NCI-H2081 treated with DMSO at 0.1 percent for 48 hours (cell line): ENCODE measurements at regions not wholly inside any gene's neighbourhood (a gene's known extent, or its start where the extent isn't known, plus 50 kb on each side); places are given as distances from the start of the nearest gene placed in this dataset.

Experiments used
- DNase-seq: peaks from one replicate; lab custom pipeline; 2025; lab: John Stamatoyannopoulos, UW

DNA sequence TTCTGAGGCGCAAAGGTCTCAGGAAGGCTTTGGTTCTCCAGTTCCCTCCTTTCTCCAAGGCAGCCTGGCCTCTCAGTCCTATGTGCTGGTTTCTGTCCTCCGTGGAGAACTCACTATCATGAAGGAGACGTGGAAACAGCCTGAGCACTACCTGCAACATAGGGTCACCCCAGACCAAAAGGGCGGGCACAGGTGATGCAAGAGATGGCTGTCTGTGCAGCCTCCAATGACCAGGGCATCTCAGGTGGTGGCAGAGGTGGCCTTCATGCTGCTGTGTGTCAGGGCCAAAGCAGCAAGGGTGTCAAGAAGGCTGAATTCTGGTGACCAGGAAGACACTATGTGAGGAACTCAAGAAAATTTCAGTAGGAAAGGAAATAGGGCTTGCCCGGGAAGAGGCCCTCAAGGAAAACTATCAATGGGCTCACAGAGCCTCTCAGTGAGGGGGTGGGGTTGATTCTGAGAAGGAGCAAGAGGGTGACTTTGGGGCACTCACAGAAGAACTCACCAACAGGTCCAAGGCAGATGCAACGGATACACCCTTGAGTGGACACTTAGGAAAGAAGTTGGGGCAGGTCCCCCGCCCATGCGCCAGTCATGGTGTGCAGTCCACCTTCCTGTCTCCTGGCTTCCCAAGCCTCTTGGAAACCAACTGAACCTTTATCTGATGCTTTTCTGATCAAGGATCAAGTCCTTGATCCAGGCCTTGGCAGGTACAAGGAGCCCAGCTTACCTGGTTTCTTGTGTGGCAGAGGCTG, 212.3 kb upstream of the B3GAT1 start:
- DNase-seq, result no peak

GRCh38 chr11:134623711-134624110, 211.7 kb upstream of the B3GAT1 start:
- DNase-seq, result no peak

DNA sequence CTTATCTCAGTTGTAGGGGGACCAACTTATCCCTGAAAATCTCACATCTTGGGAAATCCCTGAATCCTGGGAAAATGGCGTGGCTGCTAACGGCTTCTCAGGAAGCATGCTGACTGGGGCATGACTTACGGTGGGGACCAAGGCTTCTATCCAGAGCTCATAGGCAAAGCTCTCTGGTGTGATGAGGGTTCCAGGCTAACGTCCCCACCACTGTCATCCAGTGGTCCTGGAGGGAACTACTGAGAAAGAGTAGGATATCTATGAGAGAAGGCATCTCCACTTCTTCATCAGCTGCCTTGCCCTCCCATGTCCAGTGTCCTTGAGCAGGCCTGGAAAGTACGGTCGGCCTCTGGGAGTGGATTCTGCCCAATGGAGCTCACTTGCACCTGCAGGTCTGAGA, 210.4 kb upstream of the B3GAT1 start:
- no peak for DNase-seq

DNA sequence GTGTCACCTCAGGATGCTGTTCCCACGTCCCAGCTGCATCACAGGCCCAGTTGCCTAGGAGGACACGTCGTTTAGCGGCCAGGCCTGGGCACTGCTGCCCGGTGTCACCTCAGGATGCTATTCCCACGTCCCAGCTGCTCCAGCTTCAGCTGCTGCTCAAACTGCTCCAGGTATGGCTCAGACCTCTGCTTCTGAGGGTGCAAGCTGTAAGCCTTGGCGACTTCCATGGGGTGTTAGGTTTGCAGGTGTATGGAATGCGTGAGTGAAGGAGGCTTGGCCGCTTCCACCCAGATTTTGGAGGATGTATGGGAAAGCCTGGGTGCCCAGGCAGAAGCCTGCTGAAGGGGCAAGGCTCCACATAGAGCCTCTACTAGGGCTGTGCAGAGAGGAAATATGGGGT, 205.3 kb upstream of the B3GAT1 start:
- DNase-seq, result no peak

DNA sequence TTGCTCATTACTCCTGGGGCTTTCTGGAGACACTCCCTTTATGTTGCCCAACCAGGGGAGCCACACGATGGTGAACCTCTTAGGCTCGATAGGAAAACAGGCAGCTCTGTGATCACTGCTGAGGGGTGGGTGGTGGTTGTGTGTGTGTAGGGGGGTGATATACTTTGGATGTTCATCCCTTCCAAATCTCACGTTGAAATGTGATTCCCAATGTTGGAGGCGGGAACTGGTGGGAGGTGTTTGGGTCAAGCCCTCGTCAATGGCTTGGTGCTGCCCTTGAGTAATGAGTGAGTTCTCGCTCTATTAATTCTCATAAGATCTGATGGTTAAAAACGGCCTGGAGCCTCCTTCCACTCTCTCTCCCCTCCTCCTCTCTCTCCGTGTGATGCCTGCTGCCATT, 204.0 kb upstream of the B3GAT1 start:
- DNase-seq, result no peak

DNA sequence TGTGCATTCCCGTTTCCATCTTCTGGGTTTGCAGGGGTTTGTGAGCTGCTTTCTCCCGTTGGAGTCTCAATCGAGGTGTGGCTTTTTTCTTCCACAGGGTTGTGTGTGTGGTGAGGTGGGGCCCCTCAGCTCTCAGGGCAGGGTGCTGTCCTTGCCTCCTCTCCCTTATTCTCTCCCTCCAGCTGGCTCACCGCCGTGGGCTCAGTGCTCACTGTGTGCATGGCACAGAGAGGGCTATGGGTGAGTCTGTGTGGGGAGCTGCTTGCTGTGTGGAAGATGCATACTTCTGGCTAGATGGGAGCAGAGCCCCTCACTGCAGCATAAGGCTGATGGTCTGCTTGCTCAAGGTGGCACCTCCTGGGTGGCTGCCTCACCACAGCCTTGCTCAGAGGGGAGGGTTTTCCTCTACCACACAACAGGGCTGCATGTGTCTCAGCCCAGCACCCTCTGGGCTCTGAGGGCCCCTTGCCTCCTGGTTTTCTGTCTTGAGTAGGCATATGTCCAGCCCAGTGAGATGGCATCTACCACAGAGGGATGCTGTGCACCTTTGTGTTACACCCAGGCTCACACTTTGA, 203.1 kb upstream of the B3GAT1 start:
- DNase-seq, result no peak

GRCh38 chr11:134614141-134614540, 202.1 kb upstream of the B3GAT1 start:
- no peak for DNase-seq

- no peak for DNase-seq
These were observed 201.6 kb upstream of the B3GAT1 start for GRCh38 chr11:134613646-134614045.

DNA sequence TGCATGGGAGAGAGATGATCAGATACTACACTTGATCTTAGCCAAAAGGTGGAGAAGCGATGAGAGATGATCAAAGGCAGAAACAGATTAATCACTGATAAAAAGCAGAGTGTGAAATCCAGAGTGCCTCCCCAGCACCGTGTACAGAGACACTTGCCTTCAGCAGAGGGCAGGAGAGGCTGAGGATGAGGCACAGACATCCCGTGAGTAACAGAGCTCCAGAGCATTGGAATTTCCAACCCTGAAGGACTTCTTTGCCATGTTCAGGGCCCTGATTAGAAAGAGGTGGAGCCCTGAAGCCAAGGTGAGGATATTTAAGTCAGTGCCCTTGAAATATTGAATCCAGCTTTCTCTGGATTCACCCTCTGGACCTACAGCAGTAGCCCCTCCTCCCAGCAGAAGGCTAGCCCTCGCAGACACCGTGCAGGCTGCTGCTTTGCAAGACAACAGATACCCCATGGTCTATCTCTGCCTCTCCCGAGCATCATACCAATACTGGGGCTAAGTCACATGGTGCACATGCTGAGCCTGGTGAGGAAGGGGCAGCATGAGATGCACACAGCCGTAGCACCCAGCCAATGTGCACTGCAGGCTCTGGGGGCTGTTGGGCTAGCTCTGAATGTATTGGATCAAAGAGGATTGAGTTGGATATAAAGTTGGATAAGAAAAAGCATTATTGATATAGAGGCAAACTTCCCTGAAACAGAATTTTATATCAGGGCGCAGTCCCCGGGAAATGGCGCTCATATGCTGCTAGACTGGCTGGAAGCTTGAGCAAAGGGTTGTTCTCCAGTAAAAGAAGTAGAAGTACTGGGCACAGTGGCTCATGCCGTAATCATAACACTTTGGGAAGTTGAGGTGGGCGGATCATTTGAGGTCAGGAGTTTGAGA, 200.3 kb upstream of the B3GAT1 start:
- DNase-seq, result no peak

GRCh38 chr11:134611537-134611936, 199.5 kb upstream of the B3GAT1 start:
- DNase-seq, result no peak

DNA sequence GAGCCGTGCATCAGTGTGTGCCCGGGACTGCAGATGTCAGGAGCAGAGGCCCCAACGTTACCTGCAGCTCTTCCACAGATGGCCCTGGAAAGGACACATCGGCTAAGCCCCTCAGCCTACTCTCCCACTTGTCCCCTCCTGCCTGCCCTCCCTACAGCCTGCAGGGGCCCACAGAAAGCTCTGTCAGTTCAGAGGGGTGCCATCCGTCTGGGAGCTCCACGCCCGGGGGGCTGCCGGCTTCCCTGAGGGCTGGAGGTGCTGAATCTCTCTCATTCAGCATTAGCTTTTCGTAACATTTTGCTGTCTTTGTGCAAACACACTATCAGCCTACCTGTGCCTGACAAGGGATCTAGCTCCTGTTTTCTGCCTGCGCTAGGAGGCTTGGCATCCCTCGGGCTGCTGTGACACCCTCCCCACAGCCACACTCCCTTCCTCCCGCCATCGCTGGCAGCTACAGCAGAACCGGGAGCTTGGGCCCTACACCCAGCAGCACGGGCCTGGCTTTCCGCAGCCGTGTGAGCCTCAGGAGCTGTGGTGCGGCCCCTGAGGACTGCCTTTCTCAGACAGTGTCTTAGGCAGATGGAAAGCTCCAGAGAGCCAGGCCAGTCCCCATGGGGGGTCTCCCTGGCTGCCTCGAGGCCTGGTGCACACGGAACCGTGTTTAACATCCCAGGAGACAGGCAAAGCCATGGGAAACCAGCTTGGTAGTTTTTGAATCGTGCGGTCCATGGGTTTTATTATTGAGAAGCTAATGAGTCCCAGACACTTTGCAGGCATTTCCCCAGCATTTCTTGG, 198.3 kb upstream of the B3GAT1 start:
- DNase-seq, result no peak

DNA sequence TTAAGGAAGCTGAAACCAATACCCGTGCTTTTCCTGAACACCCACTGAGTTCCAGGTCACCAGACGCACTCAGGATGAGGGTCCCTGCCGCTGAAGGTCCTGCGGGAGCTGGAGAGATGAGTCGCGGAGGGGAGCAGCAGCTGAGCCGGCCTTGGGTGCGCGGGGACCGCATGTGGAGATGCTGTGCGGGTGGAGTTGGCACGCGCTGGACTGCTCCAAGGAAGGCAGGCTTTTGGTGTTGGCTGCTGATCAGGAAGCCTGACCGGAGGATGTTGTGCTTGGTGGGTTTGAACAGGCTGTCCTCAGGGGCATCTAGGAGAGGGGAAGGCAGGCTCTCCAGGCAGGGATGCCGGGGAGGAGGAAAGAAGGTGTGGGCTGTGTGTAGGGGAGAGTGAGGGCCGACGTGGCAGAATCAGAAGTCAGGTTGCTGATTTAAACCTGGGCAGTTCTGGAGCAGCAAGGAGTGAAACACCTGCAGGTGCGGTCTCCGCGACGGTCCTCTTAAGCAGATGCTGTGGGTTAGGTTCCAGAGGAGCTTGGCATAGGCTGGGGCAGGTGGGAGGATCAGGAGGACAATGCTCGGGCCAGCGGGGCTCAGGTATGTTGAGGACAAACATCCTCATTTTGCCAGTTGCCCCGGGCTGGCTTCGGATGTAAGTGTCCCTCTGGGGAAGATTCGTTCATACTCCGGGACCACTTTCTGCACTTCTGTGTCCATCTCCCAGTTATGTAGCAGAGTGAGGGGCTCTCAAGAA, 197.5 kb upstream of the B3GAT1 start:
- no peak for DNase-seq

DNA sequence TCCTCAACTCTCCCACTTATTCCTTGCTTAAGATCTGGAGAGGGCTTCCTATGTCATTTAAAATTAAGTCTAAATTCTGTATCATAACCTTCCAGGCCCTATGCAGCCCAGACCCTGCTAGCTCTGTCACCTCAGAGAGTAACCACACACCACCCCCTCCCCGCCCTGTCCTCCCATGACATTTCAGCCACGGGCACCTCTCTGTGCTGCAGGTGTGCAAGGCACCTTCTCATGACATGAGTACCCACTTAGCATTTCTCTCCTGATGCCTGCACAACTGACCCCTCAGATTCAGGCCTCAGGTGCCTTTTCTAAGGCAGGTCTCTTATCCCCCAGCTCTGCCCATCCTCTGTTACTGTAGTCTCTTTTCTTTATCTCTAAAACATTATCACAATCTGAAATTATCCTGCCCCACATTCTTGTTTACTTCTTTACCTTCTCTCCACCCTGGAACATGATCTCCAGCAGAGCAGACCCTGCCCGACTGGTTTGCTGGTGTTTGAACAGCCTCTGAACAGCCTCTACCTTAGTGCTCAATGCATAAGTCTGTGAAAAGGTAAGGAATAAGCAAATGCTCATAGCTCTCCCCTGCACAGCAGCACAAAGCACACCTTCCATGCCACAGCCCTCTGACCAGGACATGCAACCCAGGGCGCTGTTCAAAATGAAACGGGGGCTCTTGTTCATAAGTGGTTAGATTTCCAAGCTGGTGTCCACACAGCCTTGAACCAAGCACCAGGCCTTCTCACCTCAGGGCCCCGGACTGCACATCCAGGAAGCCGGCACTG, 196.1 kb upstream of the B3GAT1 start:
- no peak for DNase-seq

DNA sequence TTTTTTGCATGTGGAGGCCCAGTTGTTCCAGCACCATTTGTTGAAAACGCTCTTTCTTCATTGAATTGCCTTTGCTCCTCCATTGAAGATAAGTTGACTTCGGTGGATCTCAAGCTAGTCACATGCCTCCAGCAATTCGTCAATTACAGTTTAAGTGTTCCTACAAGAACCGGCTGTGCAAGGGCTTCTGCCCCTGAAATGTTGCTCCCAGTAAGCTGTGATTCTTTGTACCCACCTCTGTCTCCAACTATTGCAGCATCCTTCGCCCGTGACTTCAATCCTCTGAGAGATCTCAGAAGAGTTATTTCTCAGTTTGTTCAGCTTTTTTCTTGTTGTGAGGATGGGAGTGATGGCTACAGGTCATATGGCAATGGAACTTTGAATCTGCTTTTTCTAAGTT, 194.2 kb upstream of the B3GAT1 start:
- DNase-seq, result no peak

DNA sequence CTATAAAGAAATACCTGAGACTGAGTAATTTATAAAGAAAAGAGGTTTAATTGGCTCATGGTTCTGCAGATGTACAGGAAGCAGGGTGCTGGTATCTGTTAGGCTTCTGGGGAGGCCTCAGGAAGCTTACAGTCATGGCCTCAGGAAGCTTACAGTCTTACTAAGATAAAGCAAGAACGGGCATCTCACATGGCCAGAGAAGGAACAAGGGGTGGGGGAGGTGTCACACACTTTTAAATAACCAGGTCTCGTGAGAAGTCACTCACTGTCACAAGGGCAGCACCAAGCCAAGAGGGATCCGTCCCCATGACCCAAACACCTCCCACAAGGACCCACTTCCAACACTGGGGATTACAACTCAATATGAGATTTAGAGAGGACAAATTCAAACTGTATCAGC, 192.8 kb upstream of the B3GAT1 start:
- DNase-seq, result no peak

DNA sequence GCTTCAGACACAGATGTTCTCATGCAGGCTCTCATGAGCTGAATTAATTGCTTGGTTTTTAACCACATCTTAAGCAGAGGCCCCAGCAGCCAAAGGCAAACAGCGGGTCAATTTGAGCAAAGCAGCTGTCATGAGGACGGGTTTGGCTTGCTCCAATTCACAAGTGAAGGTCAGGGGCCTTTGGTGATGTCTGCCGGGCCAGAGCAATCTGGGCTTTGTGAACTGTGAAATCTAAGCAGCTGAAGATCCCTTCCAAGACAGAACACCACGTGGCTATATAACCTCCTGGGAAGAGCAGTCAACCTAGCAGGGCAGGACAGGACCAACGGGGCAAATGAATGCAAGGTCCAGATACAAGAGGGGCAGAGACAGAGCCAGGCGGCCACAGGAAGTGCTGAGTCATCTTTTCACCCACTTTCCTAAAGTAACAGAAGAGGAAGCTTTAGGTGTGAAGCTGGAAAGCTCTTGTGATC, 187.3 kb upstream of the B3GAT1 start:
- DNase-seq, result no peak

- no peak for DNase-seq
These were observed 186.3 kb upstream of the B3GAT1 start for GRCh38 chr11:134598368-134598767.

- DNase-seq, result no peak
These were observed 185.4 kb upstream of the B3GAT1 start for GRCh38 chr11:134597452-134597851.

GRCh38 chr11:134596404-134596803, 184.4 kb upstream of the B3GAT1 start:
- DNase-seq, result no peak

DNA sequence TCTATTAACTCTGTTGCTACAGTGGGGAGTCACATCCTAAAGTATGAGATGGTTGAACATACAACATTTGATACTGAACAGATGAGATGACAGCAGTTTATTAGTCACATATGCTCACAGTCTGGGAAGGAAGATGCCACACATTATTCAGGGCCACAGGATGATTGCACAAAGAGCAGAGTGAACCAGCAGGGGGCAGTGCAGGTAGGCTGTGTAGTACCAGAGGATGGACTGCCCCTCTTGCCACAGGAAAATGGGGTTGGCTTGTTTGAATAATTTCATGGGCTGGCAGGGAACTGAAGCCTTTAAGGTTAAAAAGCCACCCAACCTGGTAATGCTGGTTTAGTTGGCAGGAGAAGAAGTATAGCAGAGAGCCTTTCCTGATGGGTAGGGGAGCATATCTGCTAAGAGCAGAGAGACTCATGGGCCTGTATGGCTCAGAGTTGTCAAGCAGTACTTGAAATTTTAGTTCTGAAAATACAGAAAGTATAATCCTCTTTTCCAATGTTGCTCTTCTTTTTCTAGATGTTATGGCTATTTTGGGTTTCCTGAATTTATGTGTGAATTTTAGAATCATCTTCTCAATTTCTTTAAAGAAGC, 180.4 kb upstream of the B3GAT1 start:
- no peak for DNase-seq
